HG02678 (cell line): ENCODE measurements at regions not wholly inside any gene's neighbourhood (a gene's known extent, or its start where the extent isn't known, plus 50 kb on each side); places are given as distances from the start of the nearest gene placed in this dataset.

Source experiments
- ATAC-seq: cut with Tn5 transposase; IDR thresholded peaks from one replicate; pipeline ENCODE4 v1.9.1; 2021; ENCODE audit warnings: mild to moderate bottlenecking, moderate library complexity; ENCODE audit not compliant: unreplicated experiment

DNA sequence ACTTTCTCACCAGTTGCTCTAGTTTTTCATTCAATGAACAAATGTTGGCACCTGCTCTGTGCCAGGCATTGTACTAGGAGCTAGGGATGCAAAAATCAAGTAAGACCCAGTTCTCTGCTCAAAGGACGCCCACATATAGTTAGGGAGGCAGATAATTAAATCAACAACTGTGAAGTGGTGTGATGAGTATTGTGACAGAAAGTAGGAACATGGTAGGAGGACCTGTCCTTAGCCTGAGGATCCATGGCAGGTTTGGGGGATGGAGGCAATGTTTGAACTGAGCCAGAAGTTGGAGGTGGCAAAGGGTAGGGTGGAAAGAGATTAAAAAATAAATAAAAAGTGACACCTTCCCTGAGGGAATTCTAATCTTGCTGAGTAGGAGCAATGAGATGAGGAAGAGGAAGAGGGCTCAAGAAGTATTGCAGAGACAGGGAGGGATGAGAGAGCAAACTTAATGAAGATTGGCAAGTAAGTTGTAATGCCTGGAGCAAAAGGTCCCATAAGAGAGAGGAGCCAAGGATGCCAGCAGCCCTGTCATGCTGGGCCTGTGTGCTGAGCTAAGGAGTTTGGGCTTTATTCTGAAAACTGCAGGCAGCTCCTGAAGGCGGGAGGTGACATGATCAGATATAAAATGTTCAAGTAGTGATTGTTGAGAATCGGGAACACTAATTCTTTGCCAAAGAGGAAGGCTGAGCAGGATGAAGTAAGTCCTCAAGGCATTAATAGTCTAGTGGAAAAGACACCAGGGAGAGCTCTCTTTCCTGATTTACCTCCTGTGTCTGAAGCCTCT, 184.3 kb upstream of the PPP2R3A start:
- no peak for ATAC-seq

DNA sequence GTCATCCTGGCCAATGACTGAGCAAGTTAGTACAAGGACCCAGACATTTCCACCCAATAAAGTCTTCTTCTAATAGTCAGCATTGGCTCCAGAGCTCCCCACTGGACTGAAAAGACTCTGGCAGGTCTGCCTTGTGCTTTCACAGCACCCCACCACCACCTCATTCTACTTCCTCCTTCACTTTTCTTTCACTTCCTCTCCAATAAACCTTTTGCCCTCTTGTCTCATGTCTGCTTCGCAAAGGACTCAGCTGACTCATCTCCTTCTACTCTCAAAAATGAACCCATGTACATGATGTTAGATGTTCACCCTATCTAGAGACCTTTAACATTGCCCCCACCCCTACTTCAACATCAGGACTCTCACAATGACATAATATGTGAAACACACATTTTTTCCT, 181.0 kb upstream of the PPP2R3A start:
- ATAC-seq, result peak; percentile 74

DNA sequence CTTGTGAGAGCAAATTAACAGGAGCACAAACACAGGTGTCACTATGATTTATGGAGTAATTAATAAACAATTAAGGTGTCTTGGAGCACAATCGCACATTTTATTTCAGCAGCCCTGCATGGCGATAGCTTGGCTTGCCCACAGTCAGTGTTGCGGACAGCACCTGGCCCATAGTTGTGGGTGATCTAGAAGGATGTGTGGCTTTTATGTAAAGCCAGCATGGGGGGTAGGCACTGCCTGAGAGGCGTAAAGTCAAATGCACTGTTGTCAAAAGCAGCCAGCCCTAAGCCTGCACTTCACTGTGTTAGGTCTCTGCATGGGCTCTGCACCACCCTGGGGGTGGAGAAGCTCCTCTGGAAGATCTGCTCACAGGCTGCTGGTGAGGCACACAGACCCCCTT, 177.4 kb upstream of the PPP2R3A start:
- ATAC-seq, result no peak

DNA sequence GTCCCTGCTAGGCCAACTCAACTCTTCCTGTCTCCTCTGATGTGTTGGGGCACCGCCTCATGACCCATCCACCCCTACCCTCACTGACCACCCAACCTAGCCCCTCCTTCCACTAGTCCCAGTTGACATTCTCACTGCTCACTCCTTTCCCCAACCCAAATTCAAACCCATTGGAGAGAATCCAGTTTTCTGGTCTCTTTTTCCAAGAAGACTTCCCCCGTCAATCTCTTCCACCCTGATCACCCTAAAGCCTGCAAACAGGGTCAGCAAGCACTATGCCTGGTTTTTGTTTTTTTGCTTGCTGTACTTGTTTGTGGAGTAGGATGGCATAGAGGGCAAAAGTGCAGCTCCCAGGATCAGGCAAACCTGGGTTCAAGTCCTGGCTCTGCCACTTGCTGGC, 176.6 kb upstream of the PPP2R3A start:
- no peak for ATAC-seq

DNA sequence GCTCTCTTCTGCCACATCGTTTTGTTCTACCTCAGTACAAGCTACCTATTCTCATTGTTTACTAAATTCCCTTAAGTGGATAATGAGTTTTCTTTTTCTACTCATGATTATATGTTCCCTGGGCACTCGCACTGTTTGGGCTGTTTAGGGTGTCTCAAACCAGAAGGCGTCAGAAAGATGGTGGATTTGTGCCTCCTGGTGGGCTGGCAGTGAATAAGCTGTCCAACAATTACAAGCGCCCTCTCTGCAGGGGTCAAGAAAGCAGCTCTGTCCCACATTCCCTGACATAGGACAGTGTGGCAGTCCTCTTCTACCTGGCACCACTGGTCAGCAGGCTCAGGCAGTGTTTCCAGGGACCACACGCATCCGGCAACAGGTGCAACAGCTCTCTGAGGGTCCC, 173.4 kb upstream of the PPP2R3A start:
- ATAC-seq, result no peak

DNA sequence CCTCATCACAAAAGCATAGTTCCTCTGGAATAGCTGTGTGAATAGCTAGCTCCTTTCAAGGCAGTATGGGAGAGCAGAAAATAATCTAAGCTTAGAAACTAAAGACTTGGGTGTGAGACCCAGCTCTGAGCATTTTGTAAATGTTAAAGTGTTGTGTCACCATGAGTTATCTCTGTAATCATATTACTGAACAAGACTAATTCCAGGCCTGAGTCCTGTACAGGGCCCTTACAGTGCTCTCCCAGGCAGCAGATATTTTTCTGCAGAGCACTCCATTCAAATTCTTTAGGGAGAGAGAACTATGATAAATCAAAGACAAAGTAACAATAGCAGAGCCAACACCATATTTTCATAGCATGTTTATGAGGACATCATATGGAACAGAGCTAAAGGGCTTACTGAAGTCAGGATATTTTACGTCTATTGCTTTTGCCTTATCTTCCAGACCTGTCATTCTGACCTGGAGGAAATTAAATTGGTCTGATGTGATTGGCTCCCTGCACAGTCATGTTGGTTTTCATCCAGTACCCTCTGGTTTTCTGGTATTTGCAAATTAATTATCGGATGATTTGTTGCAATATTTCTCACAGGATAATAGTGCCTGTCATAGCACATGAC, 172.6 kb upstream of the PPP2R3A start:
- no peak for ATAC-seq

DNA sequence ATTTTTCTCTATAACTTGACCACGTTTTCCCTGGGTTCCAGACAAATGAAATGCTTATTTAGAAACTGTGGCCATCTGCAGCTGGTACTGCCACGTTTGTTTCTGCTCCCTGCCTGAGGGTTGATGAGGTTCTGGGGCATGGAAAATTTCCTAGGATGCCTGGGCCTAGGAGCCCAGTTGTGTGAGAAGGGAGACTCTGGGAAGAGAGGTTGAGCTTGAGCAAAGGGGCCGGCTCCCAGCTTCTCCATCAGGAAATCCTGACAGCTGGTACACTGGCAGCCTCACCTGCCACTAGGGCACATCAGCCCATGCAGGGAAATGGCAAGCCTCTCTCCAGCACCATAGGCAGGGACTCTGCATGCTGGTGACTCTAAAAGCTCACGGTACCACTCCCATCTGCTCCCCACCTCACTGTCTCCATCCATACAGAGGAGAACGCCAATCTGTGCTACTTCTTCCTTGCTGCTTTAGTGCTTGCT, 165.4 kb upstream of the PPP2R3A start:
- no peak for ATAC-seq

DNA sequence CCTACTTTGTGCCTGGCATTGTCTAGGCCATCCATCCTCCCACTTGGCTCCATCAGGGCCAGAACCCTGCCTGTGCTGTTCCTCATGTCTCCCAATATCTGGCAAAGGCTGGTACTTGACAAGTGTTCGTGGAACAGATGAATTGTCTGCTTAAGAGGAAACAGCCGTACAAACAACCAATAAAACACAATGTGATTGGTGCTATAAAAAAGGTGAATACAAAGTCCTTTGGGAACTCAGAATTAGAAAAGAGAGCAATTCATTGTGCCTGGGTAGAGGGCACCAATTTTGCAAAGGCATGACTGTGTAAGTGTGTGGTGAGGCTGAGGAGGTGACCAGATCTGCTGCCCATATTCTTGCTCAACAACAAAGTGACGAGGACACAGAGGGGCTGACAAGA, 164.5 kb upstream of the PPP2R3A start:
- no peak for ATAC-seq

DNA sequence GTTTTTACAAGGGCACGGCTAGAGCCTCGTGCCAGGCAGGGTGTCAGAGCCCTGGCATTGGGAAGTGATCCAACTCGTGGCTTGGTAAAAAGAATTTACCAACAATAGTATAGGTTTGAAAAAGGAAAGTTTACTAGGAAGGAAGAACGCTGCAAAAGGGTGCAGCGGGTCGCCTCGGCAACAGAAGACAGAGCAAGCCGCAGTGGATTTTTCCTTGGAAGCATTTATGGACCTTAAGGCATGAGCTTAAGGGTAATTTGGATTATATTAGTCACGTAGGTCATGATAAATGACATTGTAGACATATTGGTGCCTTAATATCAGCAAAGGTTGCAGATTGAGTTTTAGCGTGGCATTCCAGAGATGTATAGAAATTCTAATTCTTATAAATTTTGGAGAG, 163.4 kb upstream of the PPP2R3A start:
- ATAC-seq, result no peak

DNA sequence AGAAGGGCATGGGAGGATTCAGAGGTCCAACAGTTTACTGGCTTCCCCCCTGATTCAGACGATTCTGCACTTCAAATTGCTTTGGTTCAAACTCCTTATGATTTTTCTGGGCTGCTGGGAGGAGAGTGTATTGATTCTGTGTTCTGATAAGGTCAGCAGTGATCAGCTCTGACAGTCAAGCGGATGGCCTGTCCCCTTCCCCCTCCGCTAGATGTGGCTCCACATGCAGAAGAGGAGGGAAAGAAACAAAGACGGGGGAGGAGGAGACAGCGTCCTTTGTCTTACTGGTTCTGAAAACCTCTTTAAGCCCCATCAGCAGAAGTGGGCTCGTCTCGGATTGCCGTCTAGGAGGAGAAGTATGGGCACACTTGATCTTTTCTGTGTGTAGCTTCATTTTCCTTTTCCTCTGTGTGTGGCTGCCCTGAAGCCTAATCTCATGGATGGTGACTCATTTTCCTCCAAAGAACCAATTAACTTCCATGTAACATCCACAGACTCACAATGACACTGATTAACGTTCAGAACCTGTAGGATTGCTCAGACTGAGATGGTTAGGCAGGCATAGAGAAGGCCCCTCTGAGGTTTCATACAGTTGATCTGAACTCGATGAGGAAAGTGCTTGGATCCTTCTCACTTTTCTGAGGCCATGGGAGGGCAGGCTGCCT, 162.4 kb upstream of the PPP2R3A start:
- ATAC-seq, result no peak

DNA sequence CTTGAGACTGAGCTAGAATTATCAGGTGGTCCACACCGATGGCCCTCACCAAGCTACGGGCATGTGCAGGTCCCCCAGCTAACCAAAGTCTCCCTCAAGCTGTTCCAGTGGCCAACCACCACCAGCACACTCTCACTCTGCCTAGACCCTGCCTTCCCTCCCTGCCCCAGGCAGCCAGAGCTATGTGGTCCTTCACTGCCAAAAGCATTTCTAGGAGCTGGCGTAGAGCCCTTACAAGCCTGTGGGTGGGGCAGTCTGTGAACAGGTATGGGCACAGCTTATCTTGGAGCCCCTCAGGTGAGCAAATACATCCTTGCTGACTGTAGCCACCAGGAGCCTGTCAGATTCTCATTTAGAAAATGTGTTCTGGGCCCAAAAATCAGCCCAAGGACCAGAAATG, 159.8 kb upstream of the PPP2R3A start:
- ATAC-seq, result no peak

DNA sequence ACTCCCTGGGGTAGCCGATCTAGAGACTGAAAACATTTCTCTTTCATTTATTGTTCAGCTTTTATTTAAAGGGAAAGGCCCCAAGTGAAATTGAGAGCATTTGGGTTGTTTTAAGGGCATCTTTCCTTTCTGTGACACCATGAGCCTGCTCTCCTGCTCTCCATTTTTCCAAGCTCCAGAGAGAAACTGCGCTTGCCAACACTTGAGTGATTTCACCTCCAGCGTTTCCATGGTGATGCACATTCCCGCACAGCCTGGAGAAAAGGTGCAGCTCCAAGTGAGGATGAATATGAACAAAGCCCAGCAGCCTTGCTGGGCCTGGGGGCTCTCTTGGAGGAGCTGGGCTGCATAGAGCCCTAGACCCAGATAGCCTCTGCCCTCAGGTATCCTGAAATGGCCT, 159.2 kb upstream of the PPP2R3A start:
- ATAC-seq, result no peak

DNA sequence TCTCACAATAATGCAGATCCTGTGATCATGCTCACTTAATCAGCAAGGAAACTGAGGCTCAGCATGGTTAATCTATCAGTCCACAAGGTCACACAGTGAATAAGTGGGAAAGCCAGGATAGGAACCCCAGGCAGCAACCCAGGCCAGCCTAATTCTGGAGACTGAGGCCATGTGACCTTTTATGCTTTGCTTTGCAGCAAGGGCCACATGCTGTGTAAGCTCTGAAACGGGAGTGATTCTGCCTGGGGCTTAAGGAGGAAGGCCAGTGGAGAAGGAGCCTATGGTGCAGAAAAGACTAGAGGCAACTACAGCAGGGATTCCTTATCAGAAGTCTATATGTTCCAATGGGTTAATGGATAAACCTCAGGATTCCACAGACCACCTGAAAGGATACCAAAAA, 157.6 kb upstream of the PPP2R3A start:
- ATAC-seq, result no peak

DNA sequence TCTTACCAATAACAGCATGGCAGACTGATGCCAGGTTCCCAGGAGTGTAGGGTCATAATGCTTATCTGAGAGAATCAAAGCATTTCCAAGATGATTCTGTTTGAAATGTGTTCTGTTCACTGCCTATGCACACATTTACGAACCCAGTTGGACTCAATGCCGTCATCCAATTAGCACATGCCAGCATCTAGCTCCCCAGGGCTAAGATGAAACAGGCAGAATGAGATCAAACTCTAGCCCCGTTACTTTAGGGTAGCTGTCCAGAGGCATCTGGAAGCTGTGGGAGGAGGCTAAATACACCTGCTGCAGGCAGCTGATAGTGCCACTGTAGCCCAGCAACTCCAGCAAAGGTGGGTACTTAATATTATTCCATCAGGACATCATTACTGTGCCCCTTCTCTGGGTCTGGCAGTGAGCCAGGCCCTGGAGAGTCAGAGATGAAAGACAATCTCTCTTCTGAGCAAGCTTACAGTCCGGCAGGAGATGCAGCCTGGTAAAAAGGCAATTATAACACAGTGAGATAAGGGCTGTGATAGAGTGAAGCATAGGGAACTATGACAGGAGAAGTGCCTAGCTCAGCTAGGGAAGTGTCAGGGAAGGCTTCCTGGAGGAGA, 156.4 kb upstream of the PPP2R3A start:
- no peak for ATAC-seq

DNA sequence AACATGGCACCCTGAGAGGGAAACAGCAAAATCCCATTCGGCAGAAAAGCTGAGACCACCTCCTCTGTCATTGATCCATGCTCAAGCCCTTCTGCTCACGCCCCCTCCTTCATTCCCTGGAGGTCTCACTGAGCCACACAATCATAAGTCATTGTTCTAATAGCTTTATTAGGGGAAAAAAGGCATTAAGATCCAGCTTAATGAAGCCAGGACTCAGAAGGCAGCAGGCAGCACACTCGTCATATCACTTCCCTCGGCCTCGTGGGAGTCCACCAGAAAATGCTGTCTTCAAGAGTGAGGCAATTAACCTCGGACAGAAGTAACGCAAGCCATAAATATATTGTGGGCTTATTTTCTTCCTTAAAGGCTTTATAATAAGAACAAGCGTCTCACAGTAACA, 153.9 kb upstream of the PPP2R3A start:
- ATAC-seq, result no peak

DNA sequence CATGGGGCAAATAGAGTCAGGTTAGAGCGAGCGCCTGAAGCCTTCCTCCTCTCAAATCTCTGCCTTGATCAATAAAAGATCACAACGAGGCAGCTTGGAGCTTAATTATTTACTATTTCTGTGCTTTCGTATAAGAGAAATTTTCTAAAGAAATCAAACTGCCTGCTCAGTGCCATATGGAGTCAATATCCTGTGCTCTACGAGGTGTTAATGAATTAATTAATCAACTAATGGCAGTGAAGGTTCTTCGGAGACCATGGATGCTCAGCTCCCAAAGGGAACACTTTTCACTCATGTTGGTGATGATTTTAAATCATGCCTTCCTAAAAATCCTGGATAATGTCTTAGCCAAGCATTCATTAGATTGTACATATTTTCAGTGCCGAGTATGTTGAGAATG, 153.5 kb upstream of the PPP2R3A start:
- ATAC-seq, result no peak

DNA sequence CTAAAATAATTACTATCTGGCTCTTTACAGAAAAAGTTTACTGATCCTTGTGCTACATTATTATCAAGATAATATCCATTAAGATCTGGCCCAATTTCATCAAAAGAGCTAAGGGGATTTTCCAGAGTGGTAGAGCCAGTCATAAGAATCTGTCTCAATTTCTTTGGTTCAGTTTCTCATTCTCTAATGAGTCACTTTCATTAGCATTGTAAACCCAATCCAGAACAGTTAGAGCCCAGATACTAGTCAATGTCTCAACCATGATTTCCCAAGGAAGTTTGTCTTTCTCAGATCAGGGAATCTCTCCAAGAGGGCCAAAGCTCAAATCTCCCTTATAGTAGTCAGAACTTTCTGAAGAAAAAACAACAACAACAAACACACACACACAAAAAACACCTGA, 131.1 kb upstream of the PPP2R3A start:
- no peak for ATAC-seq

DNA sequence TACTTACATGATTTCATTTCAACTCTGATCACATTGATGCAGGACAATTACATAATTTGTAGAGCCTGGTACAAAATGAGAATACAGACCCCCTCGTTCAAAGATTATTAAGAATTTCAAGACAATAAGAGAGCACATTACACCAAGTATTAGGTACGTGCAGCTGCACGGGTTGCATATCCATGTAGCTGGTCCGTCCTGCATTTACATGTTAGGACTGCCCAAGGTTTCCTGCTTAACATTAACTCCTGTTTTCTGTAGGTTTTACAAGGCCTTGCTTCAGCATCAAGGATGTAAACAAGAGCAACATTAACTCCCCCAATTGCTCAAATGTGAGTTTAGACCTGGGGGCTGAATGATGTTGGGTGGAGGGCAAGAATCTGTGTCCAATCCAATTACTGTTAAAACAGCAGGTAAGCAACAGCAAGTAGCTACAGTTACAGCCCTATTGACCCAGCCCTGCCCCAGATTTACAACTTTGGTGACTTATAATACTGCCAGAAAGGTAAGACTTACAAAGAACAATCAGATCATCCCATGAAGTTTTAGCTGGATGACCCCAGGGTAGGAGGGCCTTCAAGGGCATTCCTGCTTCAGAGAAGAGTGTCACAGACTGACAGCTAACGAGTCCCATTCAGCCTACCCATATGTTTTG, 127.4 kb upstream of the PPP2R3A start:
- no peak for ATAC-seq

DNA sequence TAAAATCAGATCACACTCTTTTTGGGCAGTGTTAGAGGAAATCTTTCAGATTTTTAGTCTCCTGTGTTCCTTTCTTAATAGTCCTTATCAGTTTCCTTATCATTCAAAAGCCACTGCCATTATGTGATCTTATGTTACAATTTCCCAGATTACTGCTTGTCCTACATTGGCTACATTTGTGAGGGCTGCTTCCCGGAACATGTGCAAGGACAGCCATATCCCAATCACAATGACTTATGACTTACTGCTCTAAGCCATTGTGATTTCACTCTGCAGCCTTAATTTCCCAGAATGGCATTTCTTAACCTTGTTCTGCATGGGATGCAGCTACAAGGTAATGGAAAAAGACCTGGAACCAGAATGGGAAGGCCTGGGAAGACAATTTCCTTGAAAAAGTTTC, 125.1 kb upstream of the PPP2R3A start:
- no peak for ATAC-seq

DNA sequence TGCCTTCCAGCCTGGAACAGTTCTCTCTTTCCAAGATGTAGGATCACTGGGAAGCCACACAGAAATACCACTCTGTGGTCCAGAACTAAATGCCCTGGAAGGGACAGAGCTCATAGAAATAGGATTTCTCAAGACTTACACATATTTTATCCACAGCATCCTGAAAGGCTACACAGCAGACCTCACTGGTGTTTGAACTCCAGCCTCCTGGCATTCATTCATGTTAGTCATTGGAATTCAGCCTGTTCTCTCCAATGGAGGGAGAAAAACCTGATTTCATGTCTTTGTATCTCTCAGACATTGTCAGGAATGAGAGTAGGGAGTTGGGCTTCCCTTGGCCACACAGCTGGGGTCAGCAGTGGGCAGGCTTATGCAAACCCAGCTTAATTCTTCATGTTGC, 121.1 kb upstream of the PPP2R3A start:
- ATAC-seq, result no peak

DNA sequence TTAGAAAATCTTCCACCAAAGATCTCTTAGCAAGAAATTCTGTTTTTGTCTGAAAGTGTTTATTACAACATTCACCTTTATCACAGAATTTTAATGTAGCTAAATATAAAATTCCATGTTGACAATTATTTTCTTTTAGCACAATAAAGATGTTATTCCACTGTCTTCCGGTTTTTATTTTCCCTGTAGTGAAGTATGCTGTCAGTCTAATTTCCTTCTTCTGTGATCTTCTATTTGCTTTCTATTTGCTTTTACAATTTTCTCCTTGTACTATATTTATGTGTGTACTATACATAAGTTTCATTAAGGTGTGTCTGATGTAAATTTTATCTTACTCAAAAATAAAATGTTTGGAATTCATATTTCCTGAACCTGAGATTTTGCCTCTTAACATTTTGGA, 117.5 kb upstream of the PPP2R3A start:
- no peak for ATAC-seq
